GM12878 (cell line): ENCODE measurements at regions not wholly inside any gene's neighbourhood (a gene's known extent, or its start where the extent isn't known, plus 50 kb on each side); places are given as distances from the start of the nearest gene placed in this dataset.

Experiments
- ATAC-seq: fragments of 200-7000 bp; cut with Tn5 transposase; 3 replicates; pipeline ENCODE4 v1.9.1; 2020; ENCODE audit warnings: mild to moderate bottlenecking, moderate library complexity
- BruUV-seq: library from RNA; stranded (reverse); fragments of 400-500 nt; replicated peaks from 2 replicates; lab custom pipeline; 2021; lab: Mats Ljungman, UMichigan
- CTCF ChIA-PET: fragments of 300-600 bp; sonication (Branson Sonifier 250); formaldehyde crosslinking; extraction: SDS; loops from one replicate; lab custom pipeline; 2021; ENCODE audit warnings: inconsistent platforms; lab: Yijun Ruan, JAX
- POLR2A ChIA-PET: fragments of 350-600 bp; formaldehyde crosslinking; extraction: SDS; loops from one replicate; lab custom pipeline; 2021; ENCODE audit warnings: inconsistent platforms; lab: Charles Lee
- RAD21 ChIA-PET: fragments of 300-600 bp; sonication (Branson Sonifier 250); formaldehyde crosslinking; loops from one replicate; lab custom pipeline; 2023; ENCODE audit warnings: antibody characterized with exemption; ENCODE audit not compliant: unreplicated experiment; lab: Charles Lee
- SMC1A ChIA-PET: fragments of 300-600 bp; sonication (Branson Sonifier 250); formaldehyde crosslinking; loops from one replicate; lab custom pipeline; 2023; ENCODE audit not compliant: unreplicated experiment, uncharacterized antibody; lab: Charles Lee
- DNase-seq: peaks from one replicate; pipeline ENCODE4 v3.0.0-alpha.2; 2011; ENCODE audit warnings: low read depth, low spot score
- FAIRE-seq: peaks from 3 replicates; lab custom pipeline; 2011; peaks lifted over from hg19 to GRCh38; lab: Jason Lieb, UNC
- H2AFZ ChIP-seq: 2 replicates; pipeline ENCODE4 v1.6.0; 2011; ENCODE audit warnings: low read depth, low read length, control low read depth; ENCODE audit not compliant: control insufficient read depth
- H3K27ac ChIP-seq: 2 replicates; pipeline ENCODE4 v1.5.1; 2011; ENCODE audit warnings: control low read depth; ENCODE audit not compliant: control insufficient read depth, insufficient read depth
- H3K27me3 ChIP-seq, 2 experiments: replicated peaks in 1 of 2; 2 replicates each; pipeline versions ENCODE4 v1.6.0 to v1.6.1; 2011; ENCODE audit warnings: low read length in 1 of 2; ENCODE audit not compliant: control insufficient read depth in 2 of 2, insufficient read depth in 2 of 2
- H3K36me3 ChIP-seq, 2 experiments: 2 replicates each; pipeline ENCODE4 v1.5.1; 2011; ENCODE audit warnings: low read length in 1 of 2; ENCODE audit not compliant: control insufficient read depth in 2 of 2, insufficient read depth in 2 of 2
- H3K4me1 ChIP-seq: 2 replicates; pipeline ENCODE4 v1.6.1; 2011; ENCODE audit warnings: mild to moderate bottlenecking, low read length, moderate library complexity, mixed read lengths; ENCODE audit not compliant: control insufficient read depth, insufficient read depth
- H3K4me2 ChIP-seq: 2 replicates; pipeline ENCODE4 v1.6.0; 2011; ENCODE audit warnings: control low read depth; ENCODE audit not compliant: control insufficient read depth, insufficient read depth
- H3K4me3 ChIP-seq: fragments of 200-600 bp; sonication (generic); 2 replicates; pipeline ENCODE4 v1.5.1; 2016
- H3K79me2 ChIP-seq: 2 replicates; pipeline ENCODE4 v1.6.0; 2011; ENCODE audit warnings: low read length; ENCODE audit not compliant: control insufficient read depth, insufficient read depth
- H3K9ac ChIP-seq: 2 replicates; pipeline ENCODE4 v1.8.0; 2011; ENCODE audit warnings: low read length, control low read depth, mixed read lengths; ENCODE audit not compliant: control insufficient read depth, insufficient read depth
- H3K9me3 ChIP-seq: replicated peaks from 3 replicates; pipeline ENCODE4 v1.5.1; 2011; ENCODE audit warnings: mild to moderate bottlenecking, low read length; ENCODE audit not compliant: control insufficient read depth, insufficient read depth
- H4K20me1 ChIP-seq: 2 replicates; pipeline ENCODE4 v1.6.0; 2011; ENCODE audit not compliant: control insufficient read depth, insufficient read depth
- BACH1 ChIP-seq: fragments of 450-650 bp; IDR thresholded peaks from 2 replicates; pipeline ENCODE4 v1.6.1; 2017; ENCODE audit warnings: mild to moderate bottlenecking, borderline replicate concordance
- CUX1 ChIP-seq: IDR thresholded peaks from 2 replicates; pipeline ENCODE4 v1.6.1; 2012; ENCODE audit warnings: improper control_type of control experiment, low read depth, low read length; ENCODE audit not compliant: insufficient replicate concordance
- ELK1 ChIP-seq: IDR thresholded peaks from 2 replicates; pipeline ENCODE4 v1.6.1; 2012; ENCODE audit warnings: low read depth, low read length, improper control_type of control experiment
- EP300 ChIP-seq, 2 experiments: fragments of 150-350 bp in 1 of 2; IDR thresholded peaks; 2 replicates each; pipeline ENCODE4 v1.6.1; 2011 to 2012; ENCODE audit warnings: low read depth in 2 of 2, low read length in 2 of 2, borderline replicate concordance in 1 of 2, improper control_type of control experiment in 1 of 2, inconsistent platforms in 1 of 2; ENCODE audit not compliant: control insufficient read depth in 1 of 2
- IKZF2 ChIP-seq, 2 experiments: fragments of 450-650 bp; IDR thresholded peaks; 2 replicates each; pipeline ENCODE4 v1.6.1; 2017; ENCODE audit warnings: mild to moderate bottlenecking in 2 of 2, moderate library complexity in 2 of 2
- IRF5 ChIP-seq: fragments of 450-650 bp; IDR thresholded peaks from 2 replicates; pipeline ENCODE4 v1.6.1; 2017; ENCODE audit warnings: borderline replicate concordance
- JUNB ChIP-seq: IDR thresholded peaks from 2 replicates; pipeline ENCODE4 v1.6.1; 2016; ENCODE audit warnings: antibody characterized with exemption, mild to moderate bottlenecking
- LARP7 ChIP-seq: fragments of 450-650 bp; IDR thresholded peaks from 2 replicates; pipeline ENCODE4 v1.6.1; 2017; ENCODE audit warnings: mild to moderate bottlenecking
- NRF1 ChIP-seq: conservative IDR thresholded peaks from 2 replicates; pipeline ENCODE4 v1.6.1; 2011; ENCODE audit warnings: mild to moderate bottlenecking, low read depth, low read length, improper control_type of control experiment
- PAX5 ChIP-seq: IDR thresholded peaks from 2 replicates; pipeline ENCODE4 v1.6.1; 2011; ENCODE audit warnings: low read depth, low read length, borderline replicate concordance
- POLR2AphosphoS5 ChIP-seq: IDR thresholded peaks from 2 replicates; pipeline ENCODE4 v1.6.1; 2011; ENCODE audit warnings: mild to moderate bottlenecking, low read length, inconsistent platforms
- RAD51 ChIP-seq: fragments of 450-650 bp; IDR thresholded peaks from 2 replicates; pipeline ENCODE4 v1.6.1; 2016; ENCODE audit warnings: moderate library complexity, mild to moderate bottlenecking, inconsistent platforms
- STAT1 ChIP-seq: fragments of 450-650 bp; conservative IDR thresholded peaks from 2 replicates; pipeline ENCODE4 v1.6.1; 2014; ENCODE audit warnings: antibody characterized with exemption, mild to moderate bottlenecking
- ZNF274 ChIP-seq: IDR thresholded peaks from one replicate; pipeline ENCODE4 v1.8.0; 2011; ENCODE audit not compliant: insufficient read length, insufficient read depth
- WGBS: methylation state at CpG from one replicate; pipeline ENCODE4 v1.1.6; 2016; ENCODE audit warnings: low lambda C conversion rate; ENCODE audit not compliant: insufficient replicate concordance, insufficient coverage; ENCODE audit errors: missing lambda C conversion rate; 5-methylcytosine and 5-hydroxymethylcytosine counted together
- in situ Hi-C: fragments of 300-500 bp; cut with MboI; formaldehyde crosslinking; loops from 9 replicates; pipeline ENCODE4 v1.14.3; 2018; ENCODE audit warnings: mixed read lengths
- intact Hi-C: fragments of 100-400 bp; cut with micrococcal nuclease; formaldehyde crosslinking; loops from one replicate; pipeline ENCODE4 v1.14.2; 2022; ENCODE audit not compliant: unreplicated experiment

GRCh38 chr10:105387971-105388370 is 746.9 kb downstream of the SORCS3 start:
- ATAC-seq (no peak), DNase-seq (no peak), FAIRE-seq (no peak)
- H3K79me2 ChIP-seq, result no peaks in the 10 kb centered on the region
- H3K27ac ChIP-seq, result no peak overlapping the region
- H3K36me3 ChIP-seq, result no peaks in the 10 kb centered on the region
- in situ Hi-C loops (no loop called here), intact Hi-C loops (no loop called here)
- H3K9ac ChIP-seq, result no peak overlapping the region
- no peak overlapping the region for H3K4me3 ChIP-seq
- H4K20me1 ChIP-seq, result no peaks in the 10 kb centered on the region
- ChIA-PET RAD21 (no interaction called here), SMC1A (no interaction called here), POLR2A (no interaction called here), CTCF (no interaction called here)
- H3K4me2 ChIP-seq, result no peak overlapping the region
- no peaks in the 10 kb centered on the region for H3K9me3 ChIP-seq
- no peak overlapping the region for H2AFZ ChIP-seq
- WGBS, result 19% methylated on average over 3 of the region's 3 CpGs
- H3K4me1 ChIP-seq, result no peaks in the 10 kb centered on the region
- BruUV-seq, result no TSS peak
- H3K27me3 ChIP-seq, result no peaks in the 10 kb centered on the region
- TF ChIP-seq BACH1, result no peak
- no peak for TF ChIP-seq ELK1
- no peak for TF ChIP-seq RAD51
- TF ChIP-seq NRF1, result no peak
- TF ChIP-seq EP300 (IDR thresholded peaks at IDR 0.05; ENCODE audit: borderline replicate concordance in 1 of 2, control insufficient read depth in 1 of 2, low read depth in 2 of 2, low read length in 2 of 2), result no peak
- no peak for TF ChIP-seq CUX1
- TF ChIP-seq IRF5, result no peak
- no peak for TF ChIP-seq POLR2AphosphoS5
- no peak for TF ChIP-seq IKZF2 (IDR thresholded peaks at IDR 0.05)
- TF ChIP-seq STAT1, result no peak
- no peak for TF ChIP-seq LARP7
- no peak for TF ChIP-seq ZNF274
- no peak for TF ChIP-seq JUNB
- TF ChIP-seq PAX5, result no peak
